SK-N-SH treated with all-trans-retinoic acid at 6 μM for 48 hours (cell line): ENCODE measurements at regions not wholly inside any gene's neighbourhood (a gene's known extent, or its start where the extent isn't known, plus 50 kb on each side); places are given as distances from the start of the nearest gene placed in this dataset.

Experiments
- BACH2 ChIP-seq: fragments of 250-450 bp; sonication (Bioruptor Pico); IDR thresholded peaks from 2 replicates; pipeline ENCODE4 v1.9.0; 2021; ENCODE audit warnings: mild to moderate bottlenecking, borderline replicate concordance
- SNAI2 ChIP-seq: fragments of 250-450 bp; sonication (Bioruptor Pico); IDR thresholded peaks from 2 replicates; pipeline ENCODE4 v1.5.0; 2020; ENCODE audit warnings: mild to moderate bottlenecking, moderate library complexity
- ZC3H10 ChIP-seq: fragments of 250-450 bp; sonication (Bioruptor Pico); IDR thresholded peaks from 2 replicates; pipeline ENCODE4 v1.5.1; 2021; ENCODE audit warnings: mild to moderate bottlenecking, moderate library complexity
- ZFP3 ChIP-seq: fragments of 250-450 bp; sonication (Bioruptor Pico); IDR thresholded peaks from 2 replicates; pipeline ENCODE4 v1.5.0; 2020; ENCODE audit warnings: mild to moderate bottlenecking, moderate library complexity
- ZNF70 ChIP-seq: fragments of 450-650 bp; formaldehyde crosslinking; IDR thresholded peaks from 2 replicates; pipeline ENCODE4 v1.5.0; 2020; ENCODE audit warnings: mild to moderate bottlenecking, moderate library complexity

GRCh38 chr4:123315617-123316016 is 81.0 kb upstream of the SPRY1 start:
- TF ChIP-seq ZC3H10 (CRISPR knock-in tag) (no peak), ZFP3 (CRISPR knock-in tag) (no peak), BACH2 (no peak), SNAI2 (CRISPR knock-in tag) (no peak), ZNF70 (CRISPR knock-in tag) (no peak)
